Astrocyte (in vitro differentiated cells and primary cell): ENCODE measurements at regions not wholly inside any gene's neighbourhood (a gene's known extent, or its start where the extent isn't known, plus 50 kb on each side); places are given as distances from the start of the nearest gene placed in this dataset.

Experiments
- DNase-seq: peaks from one replicate; pipeline ENCODE4 v3.0.0-alpha.2; 2010; ENCODE audit warnings: low read depth
- FAIRE-seq: peaks from 2 replicates; lab custom pipeline; 2011; peaks lifted over from hg19 to GRCh38; lab: Jason Lieb, UNC
- H2AFZ ChIP-seq: 2 replicates; pipeline ENCODE4 v1.6.0; 2012; ENCODE audit warnings: low read depth, low read length, inconsistent platforms
- H3K27ac ChIP-seq: 2 replicates; pipeline ENCODE4 v1.5.1; 2011; ENCODE audit warnings: low read depth, low read length, inconsistent platforms
- H3K27me3 ChIP-seq: 2 replicates; pipeline ENCODE4 v1.6.0; 2011; ENCODE audit warnings: low read length, inconsistent platforms; ENCODE audit not compliant: insufficient read depth
- H3K36me3 ChIP-seq: 2 replicates; pipeline ENCODE4 v1.5.1; 2011; ENCODE audit warnings: low read length, inconsistent platforms; ENCODE audit not compliant: insufficient read depth
- H3K4me1 ChIP-seq: 2 replicates; pipeline ENCODE4 v1.5.1; 2011; ENCODE audit warnings: low read length, inconsistent platforms; ENCODE audit not compliant: insufficient read depth
- H3K4me2 ChIP-seq: 2 replicates; pipeline ENCODE4 v1.6.0; 2012; ENCODE audit warnings: low read length, inconsistent platforms
- H3K4me3 ChIP-seq: 2 replicates; pipeline ENCODE4 v1.5.1; 2011; ENCODE audit warnings: low read depth, mild to moderate bottlenecking, low read length, inconsistent platforms; ENCODE audit not compliant: insufficient read depth
- H3K79me2 ChIP-seq: 2 replicates; pipeline ENCODE4 v1.6.0; 2012; ENCODE audit warnings: mild to moderate bottlenecking, low read length, inconsistent platforms; ENCODE audit not compliant: insufficient read depth
- H3K9ac ChIP-seq: 2 replicates; pipeline ENCODE4 v1.6.0; 2012; ENCODE audit warnings: mild to moderate bottlenecking, low read length, inconsistent platforms
- H3K9me3 ChIP-seq: 2 replicates; pipeline ENCODE4 v1.5.1; 2012; ENCODE audit warnings: low read depth, mild to moderate bottlenecking, low read length, inconsistent platforms; ENCODE audit not compliant: insufficient read depth
- H4K20me1 ChIP-seq: 2 replicates; pipeline ENCODE4 v1.6.0; 2012; ENCODE audit warnings: low read length, inconsistent platforms; ENCODE audit not compliant: insufficient read depth
- H3K27ac Mint-ChIP-seq: one replicate; pipeline ENCODE4 v1.8.0; 2021; ENCODE audit warnings: mild to moderate bottlenecking, mixed read lengths; ENCODE audit not compliant: unreplicated experiment
- H3K27me3 Mint-ChIP-seq: one replicate; pipeline ENCODE4 v1.8.0; 2021; ENCODE audit warnings: low read depth, mixed read lengths; ENCODE audit not compliant: unreplicated experiment
- H3K36me3 Mint-ChIP-seq: one replicate; pipeline ENCODE4 v1.8.0; 2021; ENCODE audit warnings: low read depth, mixed read lengths; ENCODE audit not compliant: unreplicated experiment
- H3K4me1 Mint-ChIP-seq: one replicate; pipeline ENCODE4 v1.8.0; 2021; ENCODE audit warnings: low read depth, mixed read lengths; ENCODE audit not compliant: unreplicated experiment
- H3K4me3 Mint-ChIP-seq: one replicate; pipeline ENCODE4 v1.8.0; 2021; ENCODE audit warnings: mild to moderate bottlenecking, moderate library complexity, mixed read lengths; ENCODE audit not compliant: unreplicated experiment
- H3K9me3 Mint-ChIP-seq: one replicate; pipeline ENCODE4 v1.8.0; 2021; ENCODE audit warnings: mild to moderate bottlenecking, mixed read lengths; ENCODE audit not compliant: unreplicated experiment
- CTCF ChIP-seq: IDR thresholded peaks from 2 replicates; pipeline ENCODE4 v1.5.1; 2011; ENCODE audit warnings: low read depth, mild to moderate bottlenecking, inconsistent platforms, low read length, moderate library complexity; ENCODE audit not compliant: insufficient read depth
- EZH2 ChIP-seq: IDR thresholded peaks from 2 replicates; pipeline ENCODE4 v1.6.1; 2012; ENCODE audit warnings: mild to moderate bottlenecking, low read length, inconsistent platforms; ENCODE audit not compliant: insufficient read depth

- FAIRE-seq (no peak), DNase-seq (no peak)
- Mint-ChIP-seq H3K9me3 (peaks cover 9% of the 10 kb centered on the region), H3K4me3 (no peak overlapping the region), H3K27ac (no peak overlapping the region), H3K36me3 (no peaks in the 10 kb centered on the region), H3K27me3 (no peaks in the 10 kb centered on the region), H3K4me1 (no peaks in the 10 kb centered on the region)
- H3K79me2 ChIP-seq, result no peaks in the 10 kb centered on the region
- TF ChIP-seq CTCF, result no peak
- TF ChIP-seq EZH2, result no peak
- H4K20me1 ChIP-seq, result no peaks in the 10 kb centered on the region
- H3K9ac ChIP-seq, result no peak overlapping the region
- no peak overlapping the region for H3K27ac ChIP-seq
- no peak overlapping the region for H3K4me3 ChIP-seq
- no peaks in the 10 kb centered on the region for H3K36me3 ChIP-seq
- peaks cover 5% of the 10 kb centered on the region for H3K9me3 ChIP-seq
- no peak overlapping the region for H3K4me2 ChIP-seq
- no peak overlapping the region for H2AFZ ChIP-seq
- H3K4me1 ChIP-seq, result no peaks in the 10 kb centered on the region
- H3K27me3 ChIP-seq, result no peaks in the 10 kb centered on the region
Measured at GRCh38 chr17:22453181-22453580, 760.9 kb downstream of the KCNJ18 start.

- Histone ChIP-seq H3K9me3 (peaks cover 5% of the 10 kb centered on the region), H4K20me1 (no peaks in the 10 kb centered on the region), H3K4me2 (no peak overlapping the region), H3K9ac (no peak overlapping the region), H3K27ac (no peak overlapping the region), H3K4me1 (no peaks in the 10 kb centered on the region), H3K27me3 (no peaks in the 10 kb centered on the region), H3K36me3 (no peaks in the 10 kb centered on the region), H2AFZ (no peak overlapping the region), H3K4me3 (no peak overlapping the region), H3K79me2 (no peaks in the 10 kb centered on the region)
- no peaks in the 10 kb centered on the region for H3K36me3 Mint-ChIP-seq
- no peak overlapping the region for H3K27ac Mint-ChIP-seq
- TF ChIP-seq CTCF, result no peak
- TF ChIP-seq EZH2, result no peak
- H3K27me3 Mint-ChIP-seq, result no peaks in the 10 kb centered on the region
- FAIRE-seq (no peak), DNase-seq (no peak)
- no peak overlapping the region for H3K4me3 Mint-ChIP-seq
- H3K9me3 Mint-ChIP-seq, result peaks cover 7% of the 10 kb centered on the region
- no peaks in the 10 kb centered on the region for H3K4me1 Mint-ChIP-seq
Measured at GRCh38 chr17:22454070-22454999, 762.0 kb downstream of the KCNJ18 start.
